ENCODE measurements at regions not wholly inside any gene's neighbourhood (a gene's known extent, or its start where the extent isn't known, plus 50 kb on each side); places are given as distances from the start of the nearest gene placed in this dataset.

GRCh38 chr13:29964181-29964845 is 113.9 kb upstream of the UBL3 start:
- no peak for TF ChIP-seq CTCF (IDR thresholded peaks at IDR 0.05)
- intact Hi-C loops (cut with DNase I), result no loop called here
- H3K4me3 ChIP-seq, result no peak overlapping the region
- no peaks in the 10 kb centered on the region for H3K4me1 ChIP-seq
- H3K9me3 ChIP-seq, result no peaks in the 10 kb centered on the region
- ATAC-seq (no peak), DNase-seq (no peak)
- no peak overlapping the region for H3K27ac ChIP-seq
- no peaks in the 10 kb centered on the region for H3K27me3 ChIP-seq
- H3K36me3 ChIP-seq, result no peaks in the 10 kb centered on the region

- H3K9me3 ChIP-seq, result no peaks in the 10 kb centered on the region
- no peaks in the 10 kb centered on the region for H3K4me1 ChIP-seq
- H3K27me3 ChIP-seq, result no peaks in the 10 kb centered on the region
- H3K4me3 ChIP-seq, result no peak overlapping the region
- no peak for DNase-seq
- no peaks in the 10 kb centered on the region for H3K36me3 ChIP-seq
- ATAC-seq, result no peak
- intact Hi-C loops (cut with DNase I), result no loop called here
- TF ChIP-seq CTCF (IDR thresholded peaks at IDR 0.05), result no peak
- H3K27ac ChIP-seq, result no peak overlapping the region
Measured at GRCh38 chr13:29963089-29963488, 112.7 kb upstream of the UBL3 start.

GRCh38 chr13:29961036-29961670 is 110.7 kb upstream of the UBL3 start:
- Histone ChIP-seq H3K27ac (no peak overlapping the region), H3K9me3 (no peaks in the 10 kb centered on the region), H3K4me1 (no peaks in the 10 kb centered on the region), H3K4me3 (no peak overlapping the region), H3K27me3 (no peaks in the 10 kb centered on the region), H3K36me3 (no peaks in the 10 kb centered on the region)
- DNase-seq (no peak), ATAC-seq (no peak)
- intact Hi-C loops (cut with DNase I), result no loop called here
- no peak for TF ChIP-seq CTCF (IDR thresholded peaks at IDR 0.05)

- DNase-seq, result no peak
- Histone ChIP-seq H3K27ac (no peak overlapping the region), H3K27me3 (no peaks in the 10 kb centered on the region), H3K4me1 (no peaks in the 10 kb centered on the region), H3K9me3 (no peaks in the 10 kb centered on the region), H3K4me3 (no peak overlapping the region), H3K36me3 (no peaks in the 10 kb centered on the region)
- ATAC-seq, result no peak
- no peak for TF ChIP-seq CTCF (IDR thresholded peaks at IDR 0.05)
- intact Hi-C loops (cut with DNase I), result no loop called here
Measured at GRCh38 chr13:29959603-29960002, 109.2 kb upstream of the UBL3 start.

- Histone ChIP-seq H3K4me3 (no peak overlapping the region), H3K36me3 (no peaks in the 10 kb centered on the region), H3K27me3 (no peaks in the 10 kb centered on the region), H3K9me3 (no peaks in the 10 kb centered on the region), H3K4me1 (no peaks in the 10 kb centered on the region), H3K27ac (no peak overlapping the region)
- intact Hi-C loops (cut with DNase I), result no loop called here
- TF ChIP-seq CTCF (IDR thresholded peaks at IDR 0.05), result no peak
- no peak for DNase-seq
- no peak for ATAC-seq
Measured at GRCh38 chr13:29959086-29959485, 108.7 kb upstream of the UBL3 start.

All from upper lobe of right lung (tissue), 1 donor.